HUES6 (cell line): ENCODE measurements at regions not wholly inside any gene's neighbourhood (a gene's known extent, or its start where the extent isn't known, plus 50 kb on each side); places are given as distances from the start of the nearest gene placed in this dataset.

Experiments used
- H3K27ac ChIP-seq: 2 replicates; pipeline ENCODE4 v1.7.0; 2013; ENCODE audit warnings: low read depth, mild to moderate bottlenecking, low read length, inconsistent platforms
- H3K27me3 ChIP-seq: 2 replicates; pipeline ENCODE4 v1.6.1; 2013; ENCODE audit warnings: low read length; ENCODE audit not compliant: control insufficient read depth, insufficient read depth
- H3K36me3 ChIP-seq: 2 replicates; pipeline ENCODE4 v1.6.1; 2013; ENCODE audit warnings: low read length; ENCODE audit not compliant: control insufficient read depth, insufficient read depth
- H3K4me1 ChIP-seq: 2 replicates; pipeline ENCODE4 v1.6.1; 2013; ENCODE audit warnings: low read length; ENCODE audit not compliant: control insufficient read depth, insufficient read depth
- H3K4me3 ChIP-seq: 2 replicates; pipeline ENCODE4 v1.5.1; 2013; ENCODE audit warnings: low read depth, low read length
- H3K9ac ChIP-seq: one replicate; pipeline ENCODE4 v1.6.1; 2013; ENCODE audit warnings: mild to moderate bottlenecking, low read length
- H3K9me3 ChIP-seq: 2 replicates; pipeline ENCODE4 v1.6.1; 2013; ENCODE audit warnings: low read depth, low read length; ENCODE audit not compliant: control insufficient read depth, insufficient read depth

DNA sequence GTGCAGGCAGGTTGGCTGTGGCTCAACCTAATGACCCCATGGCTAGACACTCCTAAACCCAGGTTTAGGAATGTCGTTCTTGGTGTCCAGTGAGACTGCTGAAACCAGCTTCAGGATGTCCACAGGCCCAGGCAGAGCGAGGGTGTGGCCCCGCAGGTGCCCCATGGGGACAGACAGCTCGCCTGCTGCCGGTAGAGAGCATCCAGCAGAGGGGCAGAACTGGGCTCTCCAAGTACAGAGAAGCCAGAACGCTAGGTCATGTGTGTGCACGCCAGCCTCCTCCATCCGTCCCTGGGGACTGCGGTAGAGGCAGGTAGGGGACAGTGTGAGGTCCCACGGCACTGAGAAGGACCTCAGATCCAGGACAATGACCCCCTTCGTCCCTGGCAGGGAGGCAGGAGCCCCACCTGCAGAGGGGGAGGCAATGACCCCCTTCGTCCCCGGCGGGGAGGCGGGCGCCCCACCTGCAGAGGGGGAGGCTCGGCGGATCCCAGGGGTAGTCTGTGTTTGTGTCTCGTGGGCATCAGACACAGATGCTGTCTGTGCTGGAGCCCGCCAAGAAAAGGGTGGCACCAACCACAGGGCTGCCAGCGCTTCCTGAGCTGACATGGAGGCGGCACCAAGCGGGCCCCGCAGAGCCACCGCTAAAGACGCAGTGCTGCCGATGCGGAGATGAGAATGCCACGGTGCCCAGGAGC lies 118.4 kb downstream of the FAM53A start:
- H3K9me3 ChIP-seq: no peaks in the 10 kb centered on the region
- no peaks in the 10 kb centered on the region for H3K36me3 ChIP-seq
- no peak overlapping the region for H3K9ac ChIP-seq
- peak overlapping the region; percentile 61 for H3K4me3 ChIP-seq
- H3K4me1 ChIP-seq: peaks cover 26% of the 10 kb centered on the region
- no peak overlapping the region for H3K27ac ChIP-seq
- peaks cover 22% of the 10 kb centered on the region for H3K27me3 ChIP-seq

DNA sequence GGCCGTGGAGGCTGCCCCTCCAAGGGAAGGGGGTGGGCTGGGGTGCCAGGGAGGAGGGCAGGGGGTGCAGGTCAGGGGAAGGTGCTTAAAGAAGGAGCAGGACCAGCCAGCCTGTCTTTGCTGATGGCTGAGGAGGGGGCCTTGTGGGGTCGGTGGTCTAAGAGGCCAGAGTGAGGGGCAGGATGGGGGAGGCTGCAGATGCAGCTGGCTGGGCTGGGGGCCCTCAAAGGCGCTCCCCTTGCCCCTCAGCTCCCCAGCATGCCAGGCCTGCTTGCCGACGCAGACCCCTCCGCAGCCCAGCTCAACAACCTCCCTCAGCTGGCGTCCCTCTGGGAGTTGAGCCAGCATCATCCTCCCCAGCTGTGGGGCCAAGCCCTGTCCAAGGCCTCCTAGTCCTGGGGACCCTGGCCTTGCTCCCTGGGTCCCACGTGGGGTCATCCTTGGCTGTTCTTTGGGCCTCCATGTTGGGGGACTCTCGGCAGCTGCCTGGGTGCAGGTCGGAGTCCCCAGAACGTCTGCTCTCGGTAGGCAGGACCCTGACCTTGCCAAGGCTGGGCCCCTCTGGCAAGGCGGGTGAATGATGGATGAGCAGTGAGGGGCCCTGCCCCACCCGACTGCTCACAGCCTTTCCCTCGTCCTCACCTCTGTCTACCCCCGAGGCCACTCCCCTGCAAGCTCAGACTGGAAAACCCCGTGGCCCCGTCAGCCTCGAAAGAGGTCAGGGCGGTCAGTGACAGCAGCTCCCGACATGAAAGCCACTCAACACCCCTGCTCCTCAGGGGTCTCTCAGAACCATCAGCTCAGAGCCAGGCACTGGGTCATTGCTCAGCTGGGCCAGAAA lies 119.4 kb downstream of the FAM53A start:
- H3K4me1 ChIP-seq: peaks cover 19% of the 10 kb centered on the region
- no peak overlapping the region for H3K9ac ChIP-seq
- H3K36me3 ChIP-seq: no peaks in the 10 kb centered on the region
- H3K27me3 ChIP-seq: peaks cover 22% of the 10 kb centered on the region
- no peak overlapping the region for H3K4me3 ChIP-seq
- H3K27ac ChIP-seq: no peak overlapping the region
- H3K9me3 ChIP-seq: no peaks in the 10 kb centered on the region

DNA sequence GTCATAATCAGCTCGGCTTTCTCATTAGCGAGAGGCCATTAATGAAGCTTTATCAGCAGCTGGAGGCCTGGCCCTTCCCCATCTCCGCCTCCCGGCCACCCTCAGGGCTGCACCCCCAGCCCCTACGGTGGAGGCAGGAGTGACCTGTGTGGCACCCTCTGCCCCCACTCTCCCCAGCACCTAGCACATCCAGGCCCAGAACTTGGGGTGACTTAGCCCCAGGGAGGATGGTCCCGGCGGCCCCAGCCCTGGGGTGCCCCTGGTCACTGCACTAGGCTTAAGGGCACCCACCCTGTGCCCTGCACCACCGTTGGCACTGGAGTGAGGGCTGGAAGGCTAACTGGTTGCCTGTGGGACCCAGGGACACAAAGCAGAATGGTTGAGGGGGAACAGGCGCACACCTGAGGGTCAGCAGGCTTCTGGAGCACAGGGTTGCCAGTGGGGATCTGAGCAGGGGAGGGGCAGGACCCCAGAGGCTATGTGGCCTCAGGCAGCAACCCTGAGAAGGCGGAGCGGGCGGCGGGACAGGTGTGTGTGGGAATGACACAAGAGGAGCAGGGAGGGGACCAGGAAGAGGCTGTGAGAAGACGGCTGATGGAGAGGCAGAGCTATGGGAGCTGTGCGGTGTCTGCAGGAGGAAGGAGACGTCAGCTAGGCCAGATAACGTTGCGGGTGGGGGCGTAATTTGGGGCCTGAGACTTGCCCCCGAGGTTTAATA lies 120.2 kb downstream of the FAM53A start:
- no peak overlapping the region for H3K4me3 ChIP-seq
- no peaks in the 10 kb centered on the region for H3K9me3 ChIP-seq
- H3K9ac ChIP-seq: no peak overlapping the region
- peaks cover 22% of the 10 kb centered on the region for H3K27me3 ChIP-seq
- H3K36me3 ChIP-seq: no peaks in the 10 kb centered on the region
- H3K4me1 ChIP-seq: peaks cover 22% of the 10 kb centered on the region
- H3K27ac ChIP-seq: no peak overlapping the region

DNA sequence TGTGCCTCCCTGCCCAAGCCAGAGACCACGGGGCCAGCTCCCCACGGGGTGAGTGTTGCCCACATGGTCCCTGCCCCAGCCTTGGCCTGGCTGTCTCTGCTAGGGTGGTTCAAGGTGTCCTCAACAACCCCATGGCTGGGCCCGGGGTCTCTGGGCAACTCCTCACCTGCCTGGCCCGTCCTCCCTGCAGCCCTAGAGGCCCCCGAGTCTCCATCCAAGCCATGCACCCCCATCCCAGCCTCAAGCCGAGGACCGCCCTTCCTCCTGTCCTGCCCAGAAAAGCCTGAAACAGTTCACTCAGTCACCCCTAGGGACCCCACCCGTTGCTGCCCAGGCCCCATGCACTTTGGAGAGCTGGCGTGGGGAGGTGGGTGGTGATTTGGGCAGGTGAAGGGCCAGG lies 120.9 kb downstream of the FAM53A start:
- Histone ChIP-seq H3K27me3 (peaks cover 22% of the 10 kb centered on the region), H3K36me3 (no peaks in the 10 kb centered on the region), H3K4me1 (peaks cover 22% of the 10 kb centered on the region), H3K9me3 (no peaks in the 10 kb centered on the region), H3K9ac (no peak overlapping the region), H3K4me3 (no peak overlapping the region), H3K27ac (no peak overlapping the region)

- Histone ChIP-seq H3K36me3 (no peaks in the 10 kb centered on the region), H3K4me3 (no peak overlapping the region), H3K27me3 (peaks cover 22% of the 10 kb centered on the region), H3K27ac (no peak overlapping the region), H3K4me1 (peaks cover 19% of the 10 kb centered on the region), H3K9me3 (no peaks in the 10 kb centered on the region), H3K9ac (no peak overlapping the region)
Measured at GRCh38 chr4:1562771-1563170, 121.3 kb downstream of the FAM53A start.

GRCh38 chr4:1562371-1562770 lies 121.7 kb downstream of the FAM53A start:
- peaks cover 15% of the 10 kb centered on the region for H3K4me1 ChIP-seq
- H3K36me3 ChIP-seq: no peaks in the 10 kb centered on the region
- H3K27ac ChIP-seq: no peak overlapping the region
- no peak overlapping the region for H3K9ac ChIP-seq
- peaks cover 22% of the 10 kb centered on the region for H3K27me3 ChIP-seq
- no peaks in the 10 kb centered on the region for H3K9me3 ChIP-seq
- no peak overlapping the region for H3K4me3 ChIP-seq

DNA sequence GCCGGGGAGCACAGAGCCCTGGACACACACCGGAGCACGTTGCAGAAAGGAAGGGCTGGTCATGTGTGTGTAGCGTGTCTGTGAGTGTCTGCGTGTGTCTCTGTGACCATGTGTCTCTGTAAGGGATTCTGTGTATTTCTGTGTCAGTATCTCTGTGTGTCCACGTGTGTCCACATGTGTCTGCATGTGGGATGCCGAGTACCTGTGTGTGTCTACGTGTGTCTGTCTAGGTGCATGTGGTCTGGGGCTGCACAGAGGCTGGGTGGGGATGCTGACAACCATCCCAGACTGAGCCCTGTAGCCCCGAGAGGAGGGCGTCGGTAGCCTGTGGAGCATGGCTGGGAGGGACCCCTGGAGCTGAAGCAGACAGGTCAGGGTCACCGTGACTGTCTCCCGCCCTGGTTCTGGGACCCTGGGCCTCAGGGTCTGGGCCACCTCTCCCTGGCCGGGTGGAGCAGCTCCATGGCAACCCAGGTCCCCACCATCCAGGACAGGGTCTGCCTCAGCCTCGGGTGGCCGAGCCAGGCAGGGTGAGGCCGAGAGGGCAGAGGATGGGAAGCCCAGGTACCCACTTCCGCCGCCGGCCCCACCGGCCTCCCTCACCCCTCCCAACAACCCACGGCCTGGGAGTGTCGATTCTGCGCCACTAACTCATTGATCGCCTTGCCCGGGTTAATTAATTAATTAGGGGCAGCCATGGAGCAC lies 122.7 kb downstream of the FAM53A start:
- Histone ChIP-seq H3K9ac (no peak overlapping the region), H3K36me3 (no peaks in the 10 kb centered on the region), H3K27me3 (peaks cover 28% of the 10 kb centered on the region), H3K4me3 (no peak overlapping the region), H3K27ac (no peak overlapping the region), H3K4me1 (peaks cover 10% of the 10 kb centered on the region), H3K9me3 (no peaks in the 10 kb centered on the region)

GRCh38 chr4:1559896-1560650 lies 124.0 kb downstream of the FAM53A start:
- Histone ChIP-seq H3K9me3 (no peaks in the 10 kb centered on the region), H3K27me3 (peaks cover 28% of the 10 kb centered on the region; the same call in 1 of the 2 replicates), H3K4me1 (peaks cover 3% of the 10 kb centered on the region; the same call in 1 of the 2 replicates), H3K36me3 (no peaks in the 10 kb centered on the region), H3K9ac (no peak overlapping the region), H3K4me3 (no peak overlapping the region), H3K27ac (no peak overlapping the region)

GRCh38 chr4:1558205-1558604 lies 125.9 kb downstream of the FAM53A start:
- no peaks in the 10 kb centered on the region for H3K36me3 ChIP-seq
- H3K27ac ChIP-seq: no peak overlapping the region
- H3K9ac ChIP-seq: no peak overlapping the region
- H3K4me3 ChIP-seq: no peak overlapping the region
- peaks cover 3% of the 10 kb centered on the region; the same call in 1 of the 2 replicates for H3K4me1 ChIP-seq
- H3K9me3 ChIP-seq: no peaks in the 10 kb centered on the region
- peaks cover 25% of the 10 kb centered on the region; the same call in 1 of the 2 replicates for H3K27me3 ChIP-seq

- Histone ChIP-seq H3K27me3 (peaks cover 25% of the 10 kb centered on the region; the same call in 1 of the 2 replicates), H3K36me3 (no peaks in the 10 kb centered on the region), H3K4me3 (no peak overlapping the region), H3K4me1 (peaks cover 3% of the 10 kb centered on the region; the same call in 1 of the 2 replicates), H3K9me3 (no peaks in the 10 kb centered on the region), H3K9ac (no peak overlapping the region), H3K27ac (no peak overlapping the region)
Measured at GRCh38 chr4:1557221-1557597, 126.9 kb downstream of the FAM53A start.
